H1 (cell line): ENCODE measurements at regions not wholly inside any gene's neighbourhood (a gene's known extent, or its start where the extent isn't known, plus 50 kb on each side); places are given as distances from the start of the nearest gene placed in this dataset.

Source experiments
- EGR1 ChIP-seq: IDR thresholded peaks from 2 replicates; pipeline ENCODE4 v1.6.1; 2011; ENCODE audit warnings: low read depth, low read length, borderline replicate concordance
- EZH2 ChIP-seq: fragments of 200-600 bp; sonication (generic); IDR thresholded peaks from 2 replicates; pipeline ENCODE4 v1.7.1; 2012; ENCODE audit warnings: low read depth, mild to moderate bottlenecking, moderate library complexity, low read length, inconsistent platforms; ENCODE audit not compliant: severe bottlenecking
- KDM1A ChIP-seq: fragments of 200-600, 300-600 bp; sonication (generic); IDR thresholded peaks from 2 replicates; pipeline ENCODE4 v1.7.1; 2016; ENCODE audit warnings: mild to moderate bottlenecking, low read length, borderline replicate concordance
- POLR2A ChIP-seq, 2 experiments: IDR thresholded peaks; 1 replicate in 1 of 2; 2 replicates in 1 of 2; pipeline ENCODE4 v1.6.1; 2011; ENCODE audit warnings: low read depth in 2 of 2, low read length in 2 of 2, mild to moderate bottlenecking in 2 of 2; ENCODE audit errors: control extremely low read depth in 1 of 2
- POU5F1 ChIP-seq: IDR thresholded peaks from 2 replicates; pipeline ENCODE4 v1.6.1; 2011; ENCODE audit warnings: low read depth, mild to moderate bottlenecking, low read length, moderate library complexity
- RFX5 ChIP-seq: IDR thresholded peaks from 2 replicates; pipeline ENCODE4 v1.6.1; 2011; ENCODE audit warnings: low read depth, low read length, improper control_type of control experiment, borderline replicate concordance
- SRF ChIP-seq: IDR thresholded peaks from 2 replicates; pipeline ENCODE4 v1.6.1; 2011; ENCODE audit warnings: mild to moderate bottlenecking, low read depth, low read length, moderate library complexity
- TBP ChIP-seq: IDR thresholded peaks from 2 replicates; pipeline ENCODE4 v1.6.1; 2011; ENCODE audit warnings: low read depth, low read length, improper control_type of control experiment
- TF ChIP-seq, protein P1 (sequence below), 3 experiments: IDR thresholded peaks; 1 replicate in 2 of 3; 2 replicates in 1 of 3; pipeline versions ENCODE4 v1.5.1 to v1.6.1; 2011; ENCODE audit warnings: low read length in 3 of 3, mild to moderate bottlenecking in 3 of 3, inconsistent platforms in 2 of 3, low read depth in 1 of 3, moderate library complexity in 1 of 3; ENCODE audit not compliant: insufficient read depth in 1 of 3; ENCODE audit errors: control extremely low read depth in 1 of 3

DNA sequence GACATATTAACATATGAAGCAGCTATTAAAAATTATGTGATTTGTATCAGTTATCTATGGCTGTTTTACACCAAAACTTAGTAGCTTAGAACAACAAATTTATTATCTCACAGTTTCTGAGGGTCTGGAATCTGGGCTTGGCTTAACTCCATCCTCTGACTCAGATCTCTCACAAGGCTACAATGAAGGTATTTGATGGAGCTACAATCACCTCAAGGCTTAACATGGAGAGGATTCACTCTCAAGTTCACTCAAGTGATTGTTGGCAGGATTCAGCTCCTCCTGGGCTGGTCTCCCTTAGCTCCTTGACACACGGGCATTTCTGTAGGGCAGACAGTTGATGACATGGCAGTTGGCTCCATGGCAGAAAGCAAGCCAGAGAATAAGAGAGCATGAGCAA, 133.0 kb upstream of the SLC14A2 start:
- TF ChIP-seq, protein P1, sequence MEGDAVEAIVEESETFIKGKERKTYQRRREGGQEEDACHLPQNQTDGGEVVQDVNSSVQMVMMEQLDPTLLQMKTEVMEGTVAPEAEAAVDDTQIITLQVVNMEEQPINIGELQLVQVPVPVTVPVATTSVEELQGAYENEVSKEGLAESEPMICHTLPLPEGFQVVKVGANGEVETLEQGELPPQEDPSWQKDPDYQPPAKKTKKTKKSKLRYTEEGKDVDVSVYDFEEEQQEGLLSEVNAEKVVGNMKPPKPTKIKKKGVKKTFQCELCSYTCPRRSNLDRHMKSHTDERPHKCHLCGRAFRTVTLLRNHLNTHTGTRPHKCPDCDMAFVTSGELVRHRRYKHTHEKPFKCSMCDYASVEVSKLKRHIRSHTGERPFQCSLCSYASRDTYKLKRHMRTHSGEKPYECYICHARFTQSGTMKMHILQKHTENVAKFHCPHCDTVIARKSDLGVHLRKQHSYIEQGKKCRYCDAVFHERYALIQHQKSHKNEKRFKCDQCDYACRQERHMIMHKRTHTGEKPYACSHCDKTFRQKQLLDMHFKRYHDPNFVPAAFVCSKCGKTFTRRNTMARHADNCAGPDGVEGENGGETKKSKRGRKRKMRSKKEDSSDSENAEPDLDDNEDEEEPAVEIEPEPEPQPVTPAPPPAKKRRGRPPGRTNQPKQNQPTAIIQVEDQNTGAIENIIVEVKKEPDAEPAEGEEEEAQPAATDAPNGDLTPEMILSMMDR (IDR thresholded peaks at IDR 0.05; ENCODE audit: control extremely low read depth in 1 of 3, insufficient read depth in 1 of 3, low read depth in 1 of 3, low read length in 3 of 3), result no peak
- no peak for TF ChIP-seq RFX5
- no peak for TF ChIP-seq TBP
- TF ChIP-seq POLR2A (IDR thresholded peaks at IDR 0.05; ENCODE audit: control extremely low read depth in 1 of 2, low read depth in 2 of 2, low read length in 2 of 2), result no peak
- TF ChIP-seq EZH2, result no peak
- no peak for TF ChIP-seq KDM1A
- no peak for TF ChIP-seq EGR1
- TF ChIP-seq SRF, result no peak
- no peak for TF ChIP-seq POU5F1
